ENCODE measurements at regions not wholly inside any gene's neighbourhood (a gene's known extent, or its start where the extent isn't known, plus 50 kb on each side); places are given as distances from the start of the nearest gene placed in this dataset.

DNA sequence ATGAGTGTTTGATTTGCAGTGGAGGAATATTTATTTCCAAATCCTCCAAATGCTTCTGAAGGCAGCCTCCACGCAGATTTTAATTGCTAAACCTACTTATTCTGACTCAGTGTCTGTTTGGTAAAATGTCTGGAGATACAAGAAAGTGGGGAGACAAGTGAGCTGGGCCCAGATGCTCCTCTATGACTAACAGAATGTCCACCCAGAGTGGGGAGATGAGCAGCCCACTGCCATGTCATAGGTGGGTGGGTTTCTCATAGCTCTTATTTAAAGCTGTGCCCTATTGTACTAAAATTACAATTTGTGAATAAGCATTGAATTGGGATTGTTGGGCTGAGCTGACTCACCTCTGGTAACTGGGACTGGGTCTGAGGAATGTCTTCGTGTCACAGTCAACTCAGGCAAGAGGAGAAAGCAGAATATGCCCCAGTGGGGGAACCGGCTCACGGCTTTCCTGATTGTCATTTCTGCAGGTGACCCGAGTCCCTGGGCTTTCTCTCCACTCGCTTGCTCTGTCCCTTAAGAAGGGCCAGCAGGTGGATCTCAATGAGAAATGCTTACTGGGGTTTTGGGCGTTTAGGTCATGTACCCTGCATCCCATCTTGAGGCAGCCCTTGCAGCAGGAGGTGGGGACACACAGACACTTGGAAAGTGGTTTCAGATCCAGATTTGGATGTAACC lies 116.3 kb upstream of the SPRED2 start:
- TF ChIP-seq, protein P1, sequence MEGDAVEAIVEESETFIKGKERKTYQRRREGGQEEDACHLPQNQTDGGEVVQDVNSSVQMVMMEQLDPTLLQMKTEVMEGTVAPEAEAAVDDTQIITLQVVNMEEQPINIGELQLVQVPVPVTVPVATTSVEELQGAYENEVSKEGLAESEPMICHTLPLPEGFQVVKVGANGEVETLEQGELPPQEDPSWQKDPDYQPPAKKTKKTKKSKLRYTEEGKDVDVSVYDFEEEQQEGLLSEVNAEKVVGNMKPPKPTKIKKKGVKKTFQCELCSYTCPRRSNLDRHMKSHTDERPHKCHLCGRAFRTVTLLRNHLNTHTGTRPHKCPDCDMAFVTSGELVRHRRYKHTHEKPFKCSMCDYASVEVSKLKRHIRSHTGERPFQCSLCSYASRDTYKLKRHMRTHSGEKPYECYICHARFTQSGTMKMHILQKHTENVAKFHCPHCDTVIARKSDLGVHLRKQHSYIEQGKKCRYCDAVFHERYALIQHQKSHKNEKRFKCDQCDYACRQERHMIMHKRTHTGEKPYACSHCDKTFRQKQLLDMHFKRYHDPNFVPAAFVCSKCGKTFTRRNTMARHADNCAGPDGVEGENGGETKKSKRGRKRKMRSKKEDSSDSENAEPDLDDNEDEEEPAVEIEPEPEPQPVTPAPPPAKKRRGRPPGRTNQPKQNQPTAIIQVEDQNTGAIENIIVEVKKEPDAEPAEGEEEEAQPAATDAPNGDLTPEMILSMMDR (IDR thresholded peaks at IDR 0.05; ENCODE audit: low read depth, low read length, missing control alignments): no peak
- no peak overlapping the region for H3K27ac ChIP-seq
- in situ Hi-C loops (cut with HindIII; ENCODE audit: low pct_ligation_motif_present, low sequenced_read_pairs): loop anchor here (25.0 kb wide), 1 partner anchor 286 kb away; no protein-coding TSS in a partner anchor
- no peaks in the 10 kb centered on the region for H3K27me3 ChIP-seq (replicated peaks)
- DNase-seq: no peak
- no peak overlapping the region for H3K4me3 ChIP-seq (ENCODE audit: low read depth, low read length)
- H3K36me3 ChIP-seq (replicated peaks): no peaks in the 10 kb centered on the region

DNA sequence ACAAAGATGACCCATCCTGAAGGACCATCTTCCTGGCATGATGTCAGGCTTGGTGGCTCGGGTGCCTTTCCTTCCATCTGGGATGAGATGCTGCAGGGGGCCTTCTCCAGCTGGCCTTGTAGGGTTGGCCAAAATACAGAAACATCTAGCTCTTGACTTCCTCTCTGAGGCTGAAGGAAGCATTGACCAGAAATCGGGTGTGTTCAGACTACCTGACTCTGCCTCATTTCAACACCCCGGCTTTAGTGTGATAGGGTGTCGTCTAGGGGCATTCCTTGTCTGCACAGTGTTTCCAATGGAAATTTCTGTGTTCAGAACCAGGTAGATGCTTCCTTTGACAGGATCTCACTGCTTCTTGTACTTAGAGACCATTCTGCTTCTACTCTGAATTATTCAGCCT lies 115.7 kb upstream of the SPRED2 start:
- no peaks in the 10 kb centered on the region for H3K36me3 ChIP-seq (replicated peaks)
- TF ChIP-seq, protein P1 (IDR thresholded peaks at IDR 0.05; ENCODE audit: low read depth, low read length, missing control alignments): no peak
- H3K27ac ChIP-seq: no peak overlapping the region
- in situ Hi-C loops (cut with HindIII; ENCODE audit: low pct_ligation_motif_present, low sequenced_read_pairs): loop anchor here (25.0 kb wide), 1 partner anchor 286 kb away; no protein-coding TSS in a partner anchor
- DNase-seq: no peak
- H3K27me3 ChIP-seq (replicated peaks): no peaks in the 10 kb centered on the region
- H3K4me3 ChIP-seq (ENCODE audit: low read depth, low read length): no peak overlapping the region

DNA sequence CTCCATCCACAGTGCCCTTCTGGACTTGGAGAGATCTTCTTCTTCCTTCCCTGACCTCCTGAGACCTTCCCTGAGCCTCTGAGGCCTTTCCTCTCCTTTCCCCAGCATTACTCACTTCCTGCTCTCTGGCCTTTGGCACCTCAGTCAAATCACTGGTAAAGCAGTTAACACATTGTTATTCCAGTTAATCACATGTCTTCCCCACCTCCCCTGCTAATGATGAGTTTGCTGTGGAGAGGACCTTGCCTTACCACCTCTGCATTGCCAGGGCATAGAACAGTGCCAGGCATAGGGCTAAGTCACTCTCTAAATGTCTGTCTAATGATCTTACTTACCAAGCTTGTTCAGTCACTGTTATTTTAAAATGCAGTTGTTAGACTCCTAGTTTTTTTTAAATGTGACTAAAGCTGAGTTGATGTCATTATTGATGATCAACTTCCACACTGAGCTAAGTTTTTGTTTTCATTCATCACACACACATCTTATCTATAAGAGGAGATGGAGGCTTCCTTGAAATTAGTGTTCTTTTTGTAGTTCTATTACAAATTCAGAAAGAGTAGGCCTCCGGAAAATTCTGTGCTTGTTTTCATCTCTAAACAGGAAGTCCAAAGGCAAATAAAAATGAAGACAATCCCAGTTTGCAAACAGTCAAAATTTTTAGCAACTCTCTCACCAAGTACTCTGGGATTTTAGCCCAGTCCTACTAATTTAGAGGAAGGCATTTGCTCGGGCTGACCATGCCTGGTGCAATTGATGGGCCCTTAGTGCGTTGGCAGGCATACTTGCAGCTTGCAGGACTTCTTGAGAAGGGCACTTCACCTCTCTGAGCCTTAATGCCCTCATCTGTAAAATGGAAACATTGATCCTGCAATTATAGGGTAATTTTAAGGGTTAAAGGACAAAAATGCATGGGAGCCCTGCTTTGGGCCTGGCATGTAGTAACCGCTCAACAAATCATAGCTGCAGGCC lies 113.7 kb upstream of the SPRED2 start:
- TF ChIP-seq, protein P1 (IDR thresholded peaks at IDR 0.05; ENCODE audit: low read depth, low read length, missing control alignments): no peak
- in situ Hi-C loops (cut with HindIII; ENCODE audit: low pct_ligation_motif_present, low sequenced_read_pairs): loop anchor here (25.0 kb wide), 1 partner anchor 284 kb away; no protein-coding TSS in a partner anchor
- H3K27ac ChIP-seq: no peak overlapping the region
- H3K27me3 ChIP-seq (replicated peaks): no peaks in the 10 kb centered on the region
- H3K36me3 ChIP-seq (replicated peaks): no peaks in the 10 kb centered on the region
- H3K4me3 ChIP-seq (ENCODE audit: low read depth, low read length): no peak overlapping the region
- DNase-seq: no peak

DNA sequence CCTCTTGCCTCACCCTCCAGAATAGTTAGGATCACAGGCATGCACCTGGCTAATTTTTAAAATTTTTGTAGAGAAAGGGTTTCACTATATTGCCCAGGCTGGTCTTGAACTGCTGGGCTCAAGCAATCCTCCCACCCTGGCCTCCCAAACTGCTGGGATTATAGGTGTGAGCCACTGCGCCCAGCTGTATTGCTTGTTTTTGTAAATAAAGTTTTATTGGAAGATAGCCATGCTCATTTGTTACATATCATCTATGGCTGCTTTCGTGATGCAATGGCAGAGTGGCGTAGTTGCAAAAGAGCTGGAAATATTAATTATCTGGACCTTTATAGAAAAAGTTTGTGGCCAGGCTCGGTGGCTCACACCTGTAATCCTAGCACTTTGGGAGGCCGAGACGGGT lies 109.4 kb upstream of the SPRED2 start:
- in situ Hi-C loops (cut with HindIII; ENCODE audit: low pct_ligation_motif_present, low sequenced_read_pairs): loop anchor here (25.0 kb wide), 1 partner anchor 279 kb away; no protein-coding TSS in a partner anchor
- TF ChIP-seq, protein P1 (IDR thresholded peaks at IDR 0.05; ENCODE audit: low read depth, low read length, missing control alignments): no peak
- H3K27me3 ChIP-seq (replicated peaks): no peaks in the 10 kb centered on the region
- H3K4me3 ChIP-seq (ENCODE audit: low read depth, low read length): no peak overlapping the region
- no peaks in the 10 kb centered on the region for H3K36me3 ChIP-seq (replicated peaks)
- H3K27ac ChIP-seq: no peak overlapping the region
- no peak for DNase-seq

DNA sequence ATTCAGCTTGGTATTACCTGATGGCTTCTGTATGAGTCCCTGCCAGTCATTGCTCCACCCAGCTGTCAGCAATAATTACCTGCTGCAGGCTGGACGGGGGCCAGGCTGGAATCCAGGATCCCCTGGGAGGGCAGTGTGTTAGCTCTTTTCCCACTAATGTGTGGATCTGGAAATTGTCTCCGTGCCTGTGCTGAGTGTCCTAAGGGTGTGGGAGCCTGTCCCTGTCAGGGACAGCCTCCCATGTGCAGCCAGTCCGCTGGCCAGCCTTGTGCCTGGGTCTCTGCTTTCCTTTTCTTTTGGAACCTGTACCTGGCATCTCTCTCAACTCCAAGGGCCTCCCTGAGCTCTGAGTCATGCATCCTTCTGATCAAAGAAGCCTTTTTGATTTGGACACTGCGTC lies 107.2 kb upstream of the SPRED2 start:
- no peaks in the 10 kb centered on the region for H3K36me3 ChIP-seq (replicated peaks)
- no peaks in the 10 kb centered on the region for H3K27me3 ChIP-seq (replicated peaks)
- in situ Hi-C loops (cut with HindIII; ENCODE audit: low pct_ligation_motif_present, low sequenced_read_pairs): loop anchor here (25.0 kb wide), 1 partner anchor 277 kb away; no protein-coding TSS in a partner anchor
- H3K4me3 ChIP-seq (ENCODE audit: low read depth, low read length): no peak overlapping the region
- TF ChIP-seq, protein P1 (IDR thresholded peaks at IDR 0.05; ENCODE audit: low read depth, low read length, missing control alignments): no peak
- H3K27ac ChIP-seq: no peak overlapping the region
- DNase-seq: no peak
